PFSK-1 (cell line): ENCODE measurements at regions not wholly inside any gene's neighbourhood (a gene's known extent, or its start where the extent isn't known, plus 50 kb on each side); places are given as distances from the start of the nearest gene placed in this dataset.

Experiments used
- POLR2AphosphoS5 ChIP-seq: IDR thresholded peaks from 2 replicates; pipeline ENCODE4 v1.6.1; 2012; ENCODE audit warnings: low read depth, mild to moderate bottlenecking, control low read depth, low read length, moderate library complexity
- TF ChIP-seq, protein P1 (sequence below), 2 experiments: IDR thresholded peaks; 2 replicates each; pipeline versions ENCODE4 v1.6.1 to v1.8.0; 2011 to 2012; ENCODE audit warnings: low read depth in 2 of 2, low read length in 2 of 2, control low read depth in 1 of 2, inconsistent platforms in 1 of 2, mild to moderate bottlenecking in 1 of 2, moderate library complexity in 1 of 2; ENCODE audit not compliant: insufficient read depth in 1 of 2

DNA sequence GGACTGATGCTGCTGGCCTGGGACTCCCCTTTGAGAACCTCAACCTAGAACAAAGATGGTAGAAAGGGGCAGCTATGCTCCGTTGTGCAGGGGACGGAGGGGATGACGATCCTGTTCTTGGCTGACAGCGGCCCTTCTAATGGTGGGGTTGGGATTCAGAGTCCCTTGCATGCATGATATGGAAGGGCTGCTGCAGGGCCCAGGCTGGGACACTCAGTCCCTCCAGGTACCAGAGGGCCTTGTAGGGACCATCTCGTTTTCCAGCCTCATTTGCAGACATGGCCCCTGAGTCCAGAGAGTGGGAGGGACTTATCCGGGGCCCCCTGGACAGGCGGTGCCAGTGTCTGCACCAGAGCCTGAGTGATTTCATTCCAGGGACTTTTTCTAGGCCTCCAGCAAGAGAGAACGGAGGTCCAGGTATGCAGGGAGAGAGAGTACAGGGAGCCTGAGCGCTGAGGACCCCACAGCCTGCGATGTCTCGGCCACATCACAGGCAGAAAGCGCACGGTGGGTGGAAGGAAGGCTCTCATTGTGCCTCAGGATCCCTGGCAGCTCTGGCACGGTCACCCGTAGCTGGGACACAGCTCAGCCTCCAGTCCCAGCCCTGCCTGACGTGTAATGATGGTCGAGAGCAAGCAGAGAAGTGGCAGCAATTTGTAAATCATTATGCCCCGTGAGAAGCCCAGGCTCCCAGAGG, 860.8 kb downstream of the TBC1D22A start:
- TF ChIP-seq, protein P1, sequence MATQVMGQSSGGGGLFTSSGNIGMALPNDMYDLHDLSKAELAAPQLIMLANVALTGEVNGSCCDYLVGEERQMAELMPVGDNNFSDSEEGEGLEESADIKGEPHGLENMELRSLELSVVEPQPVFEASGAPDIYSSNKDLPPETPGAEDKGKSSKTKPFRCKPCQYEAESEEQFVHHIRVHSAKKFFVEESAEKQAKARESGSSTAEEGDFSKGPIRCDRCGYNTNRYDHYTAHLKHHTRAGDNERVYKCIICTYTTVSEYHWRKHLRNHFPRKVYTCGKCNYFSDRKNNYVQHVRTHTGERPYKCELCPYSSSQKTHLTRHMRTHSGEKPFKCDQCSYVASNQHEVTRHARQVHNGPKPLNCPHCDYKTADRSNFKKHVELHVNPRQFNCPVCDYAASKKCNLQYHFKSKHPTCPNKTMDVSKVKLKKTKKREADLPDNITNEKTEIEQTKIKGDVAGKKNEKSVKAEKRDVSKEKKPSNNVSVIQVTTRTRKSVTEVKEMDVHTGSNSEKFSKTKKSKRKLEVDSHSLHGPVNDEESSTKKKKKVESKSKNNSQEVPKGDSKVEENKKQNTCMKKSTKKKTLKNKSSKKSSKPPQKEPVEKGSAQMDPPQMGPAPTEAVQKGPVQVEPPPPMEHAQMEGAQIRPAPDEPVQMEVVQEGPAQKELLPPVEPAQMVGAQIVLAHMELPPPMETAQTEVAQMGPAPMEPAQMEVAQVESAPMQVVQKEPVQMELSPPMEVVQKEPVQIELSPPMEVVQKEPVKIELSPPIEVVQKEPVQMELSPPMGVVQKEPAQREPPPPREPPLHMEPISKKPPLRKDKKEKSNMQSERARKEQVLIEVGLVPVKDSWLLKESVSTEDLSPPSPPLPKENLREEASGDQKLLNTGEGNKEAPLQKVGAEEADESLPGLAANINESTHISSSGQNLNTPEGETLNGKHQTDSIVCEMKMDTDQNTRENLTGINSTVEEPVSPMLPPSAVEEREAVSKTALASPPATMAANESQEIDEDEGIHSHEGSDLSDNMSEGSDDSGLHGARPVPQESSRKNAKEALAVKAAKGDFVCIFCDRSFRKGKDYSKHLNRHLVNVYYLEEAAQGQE (IDR thresholded peaks at IDR 0.05; ENCODE audit: insufficient read depth in 1 of 2, low read depth in 2 of 2, low read length in 2 of 2) = no peak
- no peak for TF ChIP-seq POLR2AphosphoS5
